Gastroesophageal sphincter (tissue), 3 donors: ENCODE measurements at regions not wholly inside any gene's neighbourhood (a gene's known extent, or its start where the extent isn't known, plus 50 kb on each side); places are given as distances from the start of the nearest gene placed in this dataset.

Experiments
- POLR2A ChIP-seq, 2 donors: fragments of 450-650 bp; IDR thresholded peaks; one replicate each; pipeline ENCODE4 v1.6.1; 2017; ENCODE audit warnings: antibody characterized with exemption in 2 of 2, mild to moderate bottlenecking in 2 of 2, moderate library complexity in 1 of 2
- POLR2AphosphoS5 ChIP-seq: sonication (generic); formaldehyde crosslinking; IDR thresholded peaks from one replicate; pipeline ENCODE4 v1.6.1; 2017; ENCODE audit warnings: antibody characterized with exemption
- TF ChIP-seq, protein P1 (sequence below), 4 experiments: fragments of 200-600 bp in 2 of 4; fragments of 450-650 bp in 2 of 4; sonication (generic) in 1 of 4; IDR thresholded peaks; one replicate each; pipeline ENCODE4 v1.5.1; 2017 to 2019; ENCODE audit warnings: antibody characterized with exemption in 4 of 4, mild to moderate bottlenecking in 2 of 4, moderate library complexity in 2 of 4

DNA sequence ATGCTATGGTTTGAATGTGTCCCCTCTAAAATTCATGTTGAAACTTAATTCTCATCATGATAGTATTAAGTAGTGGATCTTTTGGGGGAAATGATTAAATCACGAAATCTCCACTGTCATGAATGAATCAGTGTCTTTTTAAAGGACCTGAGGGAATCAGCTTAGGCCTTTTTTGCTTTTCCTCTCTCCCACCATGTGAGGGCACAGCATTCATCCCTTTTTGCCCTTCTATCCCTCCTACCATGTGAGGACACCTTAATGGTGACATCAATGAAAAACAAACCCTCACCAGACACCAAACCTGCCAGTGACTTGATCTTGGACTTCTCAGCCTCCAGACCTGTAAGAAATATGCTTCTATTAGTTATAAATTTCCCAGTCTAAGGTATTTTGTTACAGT, 247.1 kb upstream of the UBE2E3 start:
- TF ChIP-seq, protein P1, sequence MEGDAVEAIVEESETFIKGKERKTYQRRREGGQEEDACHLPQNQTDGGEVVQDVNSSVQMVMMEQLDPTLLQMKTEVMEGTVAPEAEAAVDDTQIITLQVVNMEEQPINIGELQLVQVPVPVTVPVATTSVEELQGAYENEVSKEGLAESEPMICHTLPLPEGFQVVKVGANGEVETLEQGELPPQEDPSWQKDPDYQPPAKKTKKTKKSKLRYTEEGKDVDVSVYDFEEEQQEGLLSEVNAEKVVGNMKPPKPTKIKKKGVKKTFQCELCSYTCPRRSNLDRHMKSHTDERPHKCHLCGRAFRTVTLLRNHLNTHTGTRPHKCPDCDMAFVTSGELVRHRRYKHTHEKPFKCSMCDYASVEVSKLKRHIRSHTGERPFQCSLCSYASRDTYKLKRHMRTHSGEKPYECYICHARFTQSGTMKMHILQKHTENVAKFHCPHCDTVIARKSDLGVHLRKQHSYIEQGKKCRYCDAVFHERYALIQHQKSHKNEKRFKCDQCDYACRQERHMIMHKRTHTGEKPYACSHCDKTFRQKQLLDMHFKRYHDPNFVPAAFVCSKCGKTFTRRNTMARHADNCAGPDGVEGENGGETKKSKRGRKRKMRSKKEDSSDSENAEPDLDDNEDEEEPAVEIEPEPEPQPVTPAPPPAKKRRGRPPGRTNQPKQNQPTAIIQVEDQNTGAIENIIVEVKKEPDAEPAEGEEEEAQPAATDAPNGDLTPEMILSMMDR (IDR thresholded peaks at IDR 0.05), result no peak
- TF ChIP-seq POLR2A (IDR thresholded peaks at IDR 0.05) (no peak), POLR2AphosphoS5 (no peak)
